ENCODE measurements at regions not wholly inside any gene's neighbourhood (a gene's known extent, or its start where the extent isn't known, plus 50 kb on each side); places are given as distances from the start of the nearest gene placed in this dataset.
"Not testable (repeated sequence)": the region's sequence is repeated elsewhere in the genome, so short reads cannot be mapped to it uniquely, and the experiment has no call there.

DNA sequence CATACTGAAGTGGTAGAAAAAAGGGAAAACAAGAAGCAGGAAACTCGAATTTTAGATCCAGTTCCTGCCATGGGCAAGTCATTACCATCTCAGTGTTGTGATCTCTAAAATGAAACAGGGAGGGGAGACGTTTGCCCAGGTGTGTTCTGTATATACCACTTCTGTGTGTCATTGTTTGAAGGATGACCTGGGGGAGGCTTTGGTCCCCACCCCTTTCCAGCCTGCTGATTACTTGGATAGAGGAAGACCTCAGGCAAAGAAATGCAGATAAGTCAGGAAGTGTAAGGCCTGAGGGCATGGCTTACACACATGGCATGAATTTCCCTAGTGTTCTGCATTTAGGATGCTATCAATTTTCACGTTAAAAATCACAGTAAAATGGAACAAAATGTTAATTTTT is 205.2 kb upstream of the CXCR4 start:
- no peak for DNase-seq
- Histone ChIP-seq H3K27ac (no peak overlapping the region), H3K36me3 (no peaks in the 10 kb centered on the region), H3K4me1 (no peaks in the 10 kb centered on the region), H3K9me3 (no peaks in the 10 kb centered on the region), H3K27me3 (no peaks in the 10 kb centered on the region), H3K4me3 (replicated peaks in 1 of 3) (no peak overlapping the region)
- intact Hi-C loops (cut with DNase I): no loop called here
- no peak for TF ChIP-seq CTCF (IDR thresholded peaks at IDR 0.05)
- no peak for TF ChIP-seq POLR2A (IDR thresholded peaks at IDR 0.05)
- 68% methylated on average over 3 of the region's 3 CpGs for WGBS, 2 donors

GRCh38 chr2:136322428-136322827 is 204.5 kb upstream of the CXCR4 start:
- H3K27me3 ChIP-seq: no peaks in the 10 kb centered on the region
- TF ChIP-seq POLR2A (IDR thresholded peaks at IDR 0.05): no peak
- no peak for TF ChIP-seq CTCF (IDR thresholded peaks at IDR 0.05)
- no peaks in the 10 kb centered on the region for H3K36me3 ChIP-seq
- WGBS, 2 donors: 90 to 92% methylated on average over 2 of the region's 2 CpGs
- H3K4me3 ChIP-seq (replicated peaks in 1 of 3): no peak overlapping the region
- no peaks in the 10 kb centered on the region for H3K4me1 ChIP-seq
- no peaks in the 10 kb centered on the region for H3K9me3 ChIP-seq
- intact Hi-C loops (cut with DNase I): no loop called here
- H3K27ac ChIP-seq: no peak overlapping the region
- DNase-seq: no peak

DNA sequence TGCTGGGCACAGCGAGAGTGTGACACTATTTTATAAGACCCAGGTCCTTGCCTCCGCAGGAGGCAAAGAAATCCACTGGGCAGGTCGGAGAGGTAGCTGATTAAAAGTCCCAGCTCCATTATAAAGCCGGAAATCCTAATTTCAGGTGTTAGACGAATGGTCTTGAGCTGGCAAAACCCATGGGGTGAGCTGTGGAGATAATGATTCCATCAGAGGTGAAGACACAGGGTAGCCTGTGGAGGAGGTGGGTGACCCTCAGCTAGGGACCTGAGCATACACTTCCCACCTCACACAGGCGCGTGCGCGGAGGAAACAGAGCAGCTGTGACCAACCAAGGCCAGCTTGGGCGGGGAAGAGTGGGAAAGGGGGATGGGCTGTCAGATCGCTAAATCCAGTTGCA is 201.7 kb upstream of the CXCR4 start:
- WGBS, 2 donors: 87 to 91% methylated on average over 11 of the region's 11 CpGs
- no peaks in the 10 kb centered on the region for H3K9me3 ChIP-seq
- H3K4me3 ChIP-seq (replicated peaks in 1 of 3): no peak overlapping the region
- H3K36me3 ChIP-seq: no peaks in the 10 kb centered on the region
- intact Hi-C loops (cut with DNase I): no loop called here
- no peaks in the 10 kb centered on the region for H3K27me3 ChIP-seq
- no peak for DNase-seq
- TF ChIP-seq POLR2A (IDR thresholded peaks at IDR 0.05) (no peak), CTCF (IDR thresholded peaks at IDR 0.05) (no peak)
- H3K27ac ChIP-seq: no peak overlapping the region
- H3K4me1 ChIP-seq: no peaks in the 10 kb centered on the region

GRCh38 chr2:136319237-136319636 is 201.3 kb upstream of the CXCR4 start:
- TF ChIP-seq CTCF (IDR thresholded peaks at IDR 0.05): no peak
- TF ChIP-seq POLR2A (IDR thresholded peaks at IDR 0.05): no peak
- no peak overlapping the region for H3K4me3 ChIP-seq (replicated peaks in 1 of 3)
- no peaks in the 10 kb centered on the region for H3K4me1 ChIP-seq
- H3K27me3 ChIP-seq: no peaks in the 10 kb centered on the region
- no peaks in the 10 kb centered on the region for H3K36me3 ChIP-seq
- H3K27ac ChIP-seq: no peak overlapping the region
- H3K9me3 ChIP-seq: no peaks in the 10 kb centered on the region
- intact Hi-C loops (cut with DNase I): no loop called here
- 60 to 72% methylated on average over 2 of the region's 2 CpGs for WGBS, 2 donors
- DNase-seq: no peak

GRCh38 chr2:136314240-136314639 is 196.3 kb upstream of the CXCR4 start:
- intact Hi-C loops (cut with DNase I): no loop called here
- DNase-seq: no peak

GRCh38 chr2:136312568-136312967 is 194.6 kb upstream of the CXCR4 start:
- H3K27me3 ChIP-seq; H3K4me3 ChIP-seq (replicated peaks in 1 of 3); intact Hi-C loops (cut with DNase I); H3K4me1 ChIP-seq; H3K9me3 ChIP-seq; H3K27ac ChIP-seq; DNase-seq; H3K36me3 ChIP-seq: not testable (repeated sequence)
- 95 to 96% methylated on average over 1 of the region's 1 CpG for WGBS, 2 donors

More at GRCh38 chr2:136314240-136314639, 196.3 kb upstream of the CXCR4 start:
- Histone ChIP-seq H3K4me3 (replicated peaks in 1 of 3) (no peak overlapping the region), H3K4me1 (no peaks in the 10 kb centered on the region), H3K36me3 (no peaks in the 10 kb centered on the region), H3K27ac (no peak overlapping the region), H3K27me3 (no peaks in the 10 kb centered on the region), H3K9me3 (no peaks in the 10 kb centered on the region)
- no peak for TF ChIP-seq POLR2A (IDR thresholded peaks at IDR 0.05)
- no peak for TF ChIP-seq CTCF (IDR thresholded peaks at IDR 0.05)

Data from thyroid gland (tissue), 4 donors.